ENCODE measurements at regions not wholly inside any gene's neighbourhood (a gene's known extent, or its start where the extent isn't known, plus 50 kb on each side); places are given as distances from the start of the nearest gene placed in this dataset.

DNA sequence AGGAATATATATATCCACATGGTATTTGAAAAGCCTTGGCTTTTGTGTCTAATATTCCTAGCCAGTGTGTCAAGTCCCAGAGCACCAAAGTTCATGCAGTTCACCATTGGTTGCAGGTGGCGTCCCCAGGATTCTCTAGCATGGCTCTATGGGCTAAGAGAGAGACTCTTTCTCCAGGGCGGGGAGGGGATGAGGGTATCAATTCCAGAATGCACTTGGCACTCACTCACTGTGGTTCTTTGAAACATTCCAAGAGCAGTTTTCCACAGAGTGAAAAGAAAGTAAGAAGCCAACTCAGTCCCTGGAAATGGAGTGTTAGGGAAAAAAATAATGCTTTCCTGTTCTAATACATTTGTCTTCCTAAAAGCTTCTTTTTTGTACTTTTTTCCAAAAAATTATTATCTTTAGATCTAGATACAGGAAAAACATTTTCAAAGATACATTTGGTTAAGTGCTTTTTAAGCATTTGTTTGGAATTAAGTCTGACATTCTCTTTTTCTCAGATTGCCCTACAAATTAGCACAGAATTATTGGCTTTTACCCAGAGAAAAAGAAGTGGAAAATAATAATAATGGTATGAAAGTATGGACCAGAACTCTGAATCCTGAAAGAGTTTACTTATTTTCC, 239.9 kb downstream of the PAX3 start:
- WGBS (ENCODE audit: low lambda C conversion rate) = 33% methylated on average over 2 of the region's 2 CpGs
- Histone ChIP-seq H3K4me2 (no peak overlapping the region), H2AFZ (ENCODE audit: low read depth) (no peak overlapping the region), H3K36me3 (replicated peaks in 1 of 2; ENCODE audit: control insufficient read depth in 1 of 2, insufficient read depth in 2 of 2, low read length in 1 of 2) (no peaks in the 10 kb centered on the region), H3K9me3 (no peaks in the 10 kb centered on the region), H3K27me3 (ENCODE audit: insufficient read depth) (peaks cover 7% of the 10 kb centered on the region), H3K9ac (no peak overlapping the region), H3K4me3 (ENCODE audit: low read depth in 2 of 2, low read length in 1 of 2) (no peak overlapping the region), H4K20me1 (ENCODE audit: insufficient read depth) (no peaks in the 10 kb centered on the region), H3K27ac (ENCODE audit: low read depth in 2 of 2, low read length in 1 of 2) (no peak overlapping the region), H3F3A (replicated peaks; ENCODE audit: insufficient read depth) (no peaks in the 10 kb centered on the region), H3K79me2 (ENCODE audit: insufficient read depth) (no peaks in the 10 kb centered on the region), H3K9me2 (no peaks in the 10 kb centered on the region), H3K4me1 (ENCODE audit: control insufficient read depth in 1 of 2, insufficient read depth in 2 of 2, low read depth in 1 of 2, low read length in 1 of 2) (peaks cover 0 to 4% of the 10 kb centered on the region in 2 experiments; a peak in 1 of 4 replicates)
- TF ChIP-seq NFIC (IDR thresholded peaks at IDR 0.05; ENCODE audit: borderline replicate concordance) = no peak
- no peak for TF ChIP-seq CHD2 (IDR thresholded peaks at IDR 0.05; ENCODE audit: low read length, partially characterized antibody)
- no peak for TF ChIP-seq EZH2phosphoT487 (IDR thresholded peaks at IDR 0.05; ENCODE audit: borderline replicate concordance, low read depth)
- no peak for DNase-seq
- ChIA-PET POLR2A (no interaction called here), CTCF (interaction anchor here (1.2 to 1.9 kb wide), 9 partner anchors 7 to 556 kb away, joined by 3 to 8 read pairs (median 5); no protein-coding TSS in a partner anchor)

DNA sequence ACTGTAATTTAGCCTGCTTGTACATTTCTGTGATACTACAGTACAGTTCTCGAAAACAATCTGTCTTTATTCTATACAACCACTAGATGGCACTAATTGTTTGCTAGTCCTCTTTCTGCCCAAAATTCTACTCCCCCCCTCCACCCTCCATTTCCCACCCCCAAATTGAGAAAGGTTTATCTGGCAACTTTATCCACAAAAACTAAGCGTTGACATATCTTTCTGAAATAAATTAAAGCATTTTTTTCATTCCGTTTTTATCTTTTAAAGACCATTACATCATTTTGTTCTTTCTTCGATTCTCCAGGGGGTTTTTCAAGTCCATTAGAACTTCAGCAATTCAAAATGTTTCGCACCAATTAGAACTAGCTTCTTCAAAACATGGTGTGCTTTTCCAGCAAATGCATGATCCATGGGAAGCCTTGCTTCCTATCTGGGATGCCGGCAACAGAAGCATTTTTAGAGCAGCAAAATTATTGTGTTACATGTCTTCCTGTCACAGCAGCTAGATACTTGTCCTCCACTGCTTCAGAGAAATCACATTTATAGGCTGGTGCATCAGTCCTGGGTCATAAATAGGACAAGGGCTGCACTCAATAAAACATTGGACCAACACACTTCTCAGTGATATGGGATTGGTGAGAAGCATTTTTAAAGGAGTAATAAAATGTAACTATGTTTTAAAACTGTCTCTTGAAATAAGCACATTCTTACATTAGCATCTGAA, 241.3 kb downstream of the PAX3 start:
- no peak overlapping the region for H3K4me3 ChIP-seq (ENCODE audit: low read depth in 2 of 2, low read length in 1 of 2)
- no peaks in the 10 kb centered on the region for H3F3A ChIP-seq (replicated peaks; ENCODE audit: insufficient read depth)
- no peaks in the 10 kb centered on the region for H3K9me3 ChIP-seq
- no peaks in the 10 kb centered on the region for H3K36me3 ChIP-seq (replicated peaks in 1 of 2; ENCODE audit: control insufficient read depth in 1 of 2, insufficient read depth in 2 of 2, low read length in 1 of 2)
- no peaks in the 10 kb centered on the region for H3K79me2 ChIP-seq (ENCODE audit: insufficient read depth)
- H3K27me3 ChIP-seq (ENCODE audit: insufficient read depth) = peaks cover 15% of the 10 kb centered on the region
- no peak overlapping the region for H3K9ac ChIP-seq
- peak overlapping the region; percentile 36 for H3K4me2 ChIP-seq
- POLR2A ChIA-PET = no interaction called here
- H2AFZ ChIP-seq (ENCODE audit: low read depth) = no peak overlapping the region
- H3K4me1 ChIP-seq (ENCODE audit: control insufficient read depth in 1 of 2, insufficient read depth in 2 of 2, low read depth in 1 of 2, low read length in 1 of 2) = peaks cover 0 to 4% of the 10 kb centered on the region in 2 experiments; a peak in 1 of 4 replicates
- H3K27ac ChIP-seq (ENCODE audit: low read depth in 2 of 2, low read length in 1 of 2) = no peak overlapping the region
- CTCF ChIA-PET = interaction anchor here (0.6 to 2.0 kb wide), 16 partner anchors 9 to 620 kb away, joined by 3 to 8 read pairs (median 4); no protein-coding TSS in a partner anchor
- DNase-seq = peak; percentile 46
- 6% methylated on average over 6 of the region's 6 CpGs for whole genome bisulfite sequencing (ENCODE audit: low lambda C conversion rate)
- no peaks in the 10 kb centered on the region for H4K20me1 ChIP-seq (ENCODE audit: insufficient read depth)
- no peaks in the 10 kb centered on the region for H3K9me2 ChIP-seq
- TF ChIP-seq, protein P1, sequence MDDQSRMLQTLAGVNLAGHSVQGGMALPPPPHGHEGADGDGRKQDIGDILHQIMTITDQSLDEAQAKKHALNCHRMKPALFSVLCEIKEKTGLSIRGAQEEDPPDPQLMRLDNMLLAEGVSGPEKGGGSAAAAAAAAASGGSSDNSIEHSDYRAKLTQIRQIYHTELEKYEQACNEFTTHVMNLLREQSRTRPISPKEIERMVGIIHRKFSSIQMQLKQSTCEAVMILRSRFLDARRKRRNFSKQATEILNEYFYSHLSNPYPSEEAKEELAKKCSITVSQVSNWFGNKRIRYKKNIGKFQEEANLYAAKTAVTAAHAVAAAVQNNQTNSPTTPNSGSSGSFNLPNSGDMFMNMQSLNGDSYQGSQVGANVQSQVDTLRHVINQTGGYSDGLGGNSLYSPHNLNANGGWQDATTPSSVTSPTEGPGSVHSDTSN (IDR thresholded peaks at IDR 0.05) = no peak
- TF ChIP-seq SMC3 (IDR thresholded peaks at IDR 0.05; ENCODE audit: low read depth, low read length) = peak; percentile 30
- no peak for TF ChIP-seq POLR2AphosphoS5 (IDR thresholded peaks at IDR 0.05; ENCODE audit: low read depth, low read length)
- TF ChIP-seq, protein P2, sequence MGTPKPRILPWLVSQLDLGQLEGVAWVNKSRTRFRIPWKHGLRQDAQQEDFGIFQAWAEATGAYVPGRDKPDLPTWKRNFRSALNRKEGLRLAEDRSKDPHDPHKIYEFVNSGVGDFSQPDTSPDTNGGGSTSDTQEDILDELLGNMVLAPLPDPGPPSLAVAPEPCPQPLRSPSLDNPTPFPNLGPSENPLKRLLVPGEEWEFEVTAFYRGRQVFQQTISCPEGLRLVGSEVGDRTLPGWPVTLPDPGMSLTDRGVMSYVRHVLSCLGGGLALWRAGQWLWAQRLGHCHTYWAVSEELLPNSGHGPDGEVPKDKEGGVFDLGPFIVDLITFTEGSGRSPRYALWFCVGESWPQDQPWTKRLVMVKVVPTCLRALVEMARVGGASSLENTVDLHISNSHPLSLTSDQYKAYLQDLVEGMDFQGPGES (IDR thresholded peaks at IDR 0.05; ENCODE audit: low read depth, low read length) = no peak
- TF ChIP-seq RAD21 (IDR thresholded peaks at IDR 0.05; ENCODE audit: low read length) = peak; percentile 75
- TF ChIP-seq MEF2A (IDR thresholded peaks at IDR 0.05; ENCODE audit: borderline replicate concordance, low read depth) = no peak
- TF ChIP-seq, protein P3, sequence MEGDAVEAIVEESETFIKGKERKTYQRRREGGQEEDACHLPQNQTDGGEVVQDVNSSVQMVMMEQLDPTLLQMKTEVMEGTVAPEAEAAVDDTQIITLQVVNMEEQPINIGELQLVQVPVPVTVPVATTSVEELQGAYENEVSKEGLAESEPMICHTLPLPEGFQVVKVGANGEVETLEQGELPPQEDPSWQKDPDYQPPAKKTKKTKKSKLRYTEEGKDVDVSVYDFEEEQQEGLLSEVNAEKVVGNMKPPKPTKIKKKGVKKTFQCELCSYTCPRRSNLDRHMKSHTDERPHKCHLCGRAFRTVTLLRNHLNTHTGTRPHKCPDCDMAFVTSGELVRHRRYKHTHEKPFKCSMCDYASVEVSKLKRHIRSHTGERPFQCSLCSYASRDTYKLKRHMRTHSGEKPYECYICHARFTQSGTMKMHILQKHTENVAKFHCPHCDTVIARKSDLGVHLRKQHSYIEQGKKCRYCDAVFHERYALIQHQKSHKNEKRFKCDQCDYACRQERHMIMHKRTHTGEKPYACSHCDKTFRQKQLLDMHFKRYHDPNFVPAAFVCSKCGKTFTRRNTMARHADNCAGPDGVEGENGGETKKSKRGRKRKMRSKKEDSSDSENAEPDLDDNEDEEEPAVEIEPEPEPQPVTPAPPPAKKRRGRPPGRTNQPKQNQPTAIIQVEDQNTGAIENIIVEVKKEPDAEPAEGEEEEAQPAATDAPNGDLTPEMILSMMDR (IDR thresholded peaks at IDR 0.05) = peak; percentile 85
